KMS-11 (cell line): ENCODE measurements at regions not wholly inside any gene's neighbourhood (a gene's known extent, or its start where the extent isn't known, plus 50 kb on each side); places are given as distances from the start of the nearest gene placed in this dataset.

Source experiments
- H2AFZ ChIP-seq: fragments of 200-600 bp; sonication (generic); 2 replicates; pipeline ENCODE4 v1.6.1; 2016; ENCODE audit warnings: antibody characterized with exemption, mixed run types, low read depth
- H3K27ac ChIP-seq: fragments of 200-600 bp; sonication (generic); 2 replicates; pipeline ENCODE4 v1.6.1; 2016; ENCODE audit warnings: mild to moderate bottlenecking, mixed run types
- H3K27me3 ChIP-seq: fragments of 200-600 bp; sonication (generic); 2 replicates; pipeline ENCODE4 v1.6.1; 2017; ENCODE audit warnings: mild to moderate bottlenecking, low read depth, mixed run types, moderate library complexity; ENCODE audit not compliant: insufficient read depth
- H3K36me3 ChIP-seq: fragments of 200-600 bp; sonication (generic); 2 replicates; pipeline ENCODE4 v1.6.1; 2017; ENCODE audit warnings: mild to moderate bottlenecking, mixed run types; ENCODE audit not compliant: insufficient read depth
- H3K4me1 ChIP-seq: fragments of 200-600 bp; sonication (generic); 2 replicates; pipeline ENCODE4 v1.6.1; 2016; ENCODE audit warnings: mild to moderate bottlenecking, low read depth, mixed run types; ENCODE audit not compliant: poor library complexity, severe bottlenecking
- H3K4me2 ChIP-seq: fragments of 200-600 bp; sonication (generic); 2 replicates; pipeline ENCODE4 v1.7.0; 2016; ENCODE audit warnings: mild to moderate bottlenecking, mixed run types
- H3K4me3 ChIP-seq: fragments of 200-600 bp; sonication (generic); IDR thresholded peaks from 2 replicates; pipeline ENCODE4 v1.6.1; 2017; ENCODE audit warnings: low read depth, low read length, mixed read lengths; ENCODE audit not compliant: insufficient read depth
- H3K79me2 ChIP-seq: fragments of 200-600 bp; sonication (generic); 2 replicates; pipeline ENCODE4 v1.6.1; 2016; ENCODE audit warnings: low read depth, mixed run types; ENCODE audit not compliant: insufficient read depth
- H3K9ac ChIP-seq: fragments of 200-600 bp; sonication (generic); 2 replicates; pipeline ENCODE4 v1.6.1; 2016; ENCODE audit warnings: mild to moderate bottlenecking, mixed run types
- H4K20me1 ChIP-seq: fragments of 200-600 bp; sonication (generic); 2 replicates; pipeline ENCODE4 v1.6.1; 2016; ENCODE audit warnings: mild to moderate bottlenecking, mixed run types; ENCODE audit not compliant: insufficient read depth
- CTCF ChIP-seq: fragments of 200-600 bp; sonication (generic); conservative IDR thresholded peaks from 2 replicates; pipeline ENCODE4 v1.6.1; 2017; ENCODE audit warnings: low read depth, mild to moderate bottlenecking, antibody characterized with exemption, low read length, moderate library complexity, mixed read lengths

DNA sequence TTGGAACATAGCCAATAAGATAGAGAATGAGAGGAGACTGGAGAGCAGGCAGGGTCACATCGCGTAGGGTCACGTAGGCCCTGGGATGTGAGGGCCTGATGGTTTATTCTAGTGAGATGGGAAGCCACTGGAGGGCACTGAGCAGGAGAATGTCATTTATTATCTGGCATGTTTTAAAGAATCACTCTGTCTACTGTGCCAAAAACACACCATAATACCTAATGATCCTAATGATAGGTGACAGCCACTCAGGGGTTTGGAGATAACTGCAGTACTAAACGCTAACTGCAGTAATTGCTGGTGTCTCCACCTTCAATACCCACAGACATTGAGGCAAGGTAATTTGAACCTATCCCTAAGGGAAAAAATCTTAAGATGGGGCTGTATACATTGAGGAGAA, 185.4 kb downstream of the TTLL7 start:
- no peaks in the 10 kb centered on the region for H3K36me3 ChIP-seq
- no peak overlapping the region for H3K9ac ChIP-seq
- H3K4me3 ChIP-seq = no peak overlapping the region
- no peak overlapping the region for H2AFZ ChIP-seq
- no peak overlapping the region for H3K27ac ChIP-seq
- no peak overlapping the region for H3K4me2 ChIP-seq
- no peaks in the 10 kb centered on the region for H3K4me1 ChIP-seq
- H3K27me3 ChIP-seq = no peaks in the 10 kb centered on the region
- no peaks in the 10 kb centered on the region for H3K79me2 ChIP-seq
- no peaks in the 10 kb centered on the region for H4K20me1 ChIP-seq
- no peak for TF ChIP-seq CTCF

DNA sequence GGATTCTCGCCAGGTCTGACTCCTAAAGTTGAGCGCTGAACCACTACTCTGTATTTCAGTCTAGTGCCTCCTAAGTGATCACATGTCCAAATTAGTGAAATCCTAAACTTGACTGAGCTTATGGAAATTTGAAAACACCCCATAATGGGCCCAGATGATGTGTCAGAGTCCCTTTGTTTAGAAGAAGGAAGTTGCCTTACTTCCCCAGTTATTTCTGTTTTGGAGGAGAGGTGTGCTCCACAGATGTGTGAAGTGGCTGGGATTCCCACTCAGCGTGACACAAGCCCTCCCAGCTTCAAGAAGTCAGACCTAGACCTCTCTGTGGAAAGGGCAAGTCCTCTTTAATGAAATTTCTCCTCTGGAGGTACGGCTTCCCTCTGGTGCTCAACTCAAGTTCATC, 188.8 kb downstream of the TTLL7 start:
- Histone ChIP-seq H3K4me1 (no peaks in the 10 kb centered on the region), H3K4me2 (no peak overlapping the region), H3K79me2 (no peaks in the 10 kb centered on the region), H3K36me3 (no peaks in the 10 kb centered on the region), H2AFZ (no peak overlapping the region), H4K20me1 (no peaks in the 10 kb centered on the region), H3K9ac (no peak overlapping the region), H3K27me3 (no peaks in the 10 kb centered on the region), H3K27ac (no peak overlapping the region), H3K4me3 (no peak overlapping the region)
- TF ChIP-seq CTCF = no peak

DNA sequence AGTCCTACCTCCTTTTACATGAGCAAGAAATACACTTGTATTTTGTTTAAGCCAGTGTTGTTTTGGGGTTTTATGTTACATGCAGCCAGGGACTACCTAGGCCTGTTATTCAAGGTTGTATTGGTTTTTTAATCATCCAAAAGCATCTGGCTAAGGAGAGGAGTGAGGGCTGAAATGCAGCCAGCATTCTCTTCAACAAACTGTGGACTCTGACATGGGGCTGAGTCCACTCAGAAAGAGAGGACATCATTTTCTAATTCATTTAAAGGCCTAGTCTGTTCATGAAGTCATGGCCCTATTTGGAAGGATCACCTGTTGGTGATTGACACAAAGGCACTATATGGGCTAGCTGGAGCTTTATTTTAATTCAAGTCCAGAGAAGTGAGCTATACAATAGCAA, 190.4 kb downstream of the TTLL7 start:
- H2AFZ ChIP-seq = no peak overlapping the region
- no peaks in the 10 kb centered on the region for H3K79me2 ChIP-seq
- H3K27me3 ChIP-seq = no peaks in the 10 kb centered on the region
- no peaks in the 10 kb centered on the region for H3K4me1 ChIP-seq
- H3K27ac ChIP-seq = no peak overlapping the region
- no peak overlapping the region for H3K4me3 ChIP-seq
- H3K4me2 ChIP-seq = no peak overlapping the region
- H3K36me3 ChIP-seq = no peaks in the 10 kb centered on the region
- TF ChIP-seq CTCF = no peak
- H3K9ac ChIP-seq = no peak overlapping the region
- no peaks in the 10 kb centered on the region for H4K20me1 ChIP-seq

GRCh38 chr1:83807821-83808220, 191.1 kb downstream of the TTLL7 start:
- H3K27ac ChIP-seq = no peak overlapping the region
- no peaks in the 10 kb centered on the region for H4K20me1 ChIP-seq
- no peaks in the 10 kb centered on the region for H3K27me3 ChIP-seq
- no peak overlapping the region for H3K9ac ChIP-seq
- no peaks in the 10 kb centered on the region for H3K79me2 ChIP-seq
- no peak overlapping the region for H3K4me2 ChIP-seq
- TF ChIP-seq CTCF = no peak
- no peaks in the 10 kb centered on the region for H3K4me1 ChIP-seq
- no peak overlapping the region for H2AFZ ChIP-seq
- H3K36me3 ChIP-seq = no peaks in the 10 kb centered on the region
- H3K4me3 ChIP-seq = no peak overlapping the region

GRCh38 chr1:83807231-83807630, 191.7 kb downstream of the TTLL7 start:
- Histone ChIP-seq H3K4me2 (no peak overlapping the region), H3K27me3 (no peaks in the 10 kb centered on the region), H3K79me2 (no peaks in the 10 kb centered on the region), H3K27ac (no peak overlapping the region), H3K9ac (no peak overlapping the region), H3K4me1 (no peaks in the 10 kb centered on the region), H2AFZ (no peak overlapping the region), H3K4me3 (no peak overlapping the region), H3K36me3 (no peaks in the 10 kb centered on the region), H4K20me1 (no peaks in the 10 kb centered on the region)
- no peak for TF ChIP-seq CTCF
